ENCODE measurements at regions not wholly inside any gene's neighbourhood (a gene's known extent, or its start where the extent isn't known, plus 50 kb on each side); places are given as distances from the start of the nearest gene placed in this dataset.
"Not testable (repeated sequence)": the region's sequence is repeated elsewhere in the genome, so short reads cannot be mapped to it uniquely, and the experiment has no call there.

GRCh38 chrX:144494074-144494473 lies 610.2 kb downstream of the UBE2NL start:
- intact Hi-C loops (cut with DNase I) = no loop called here
- no peak for DNase-seq (ENCODE audit: low spot score)

GRCh38 chrX:144531877-144532276 lies 648.0 kb downstream of the UBE2NL start:
- DNase-seq (ENCODE audit: low spot score) (no peak), ATAC-seq (no peak)
- intact Hi-C loops (cut with DNase I) = no loop called here

More at GRCh38 chrX:144494074-144494473, 610.2 kb downstream of the UBE2NL start:
- ATAC-seq = no peak

- DNase-seq (ENCODE audit: low spot score) = no peak
- ATAC-seq = no peak
- intact Hi-C loops (cut with DNase I) = no loop called here
These were observed 680.7 kb upstream of the SPANXN1 start for GRCh38 chrX:144566592-144566991.

DNA sequence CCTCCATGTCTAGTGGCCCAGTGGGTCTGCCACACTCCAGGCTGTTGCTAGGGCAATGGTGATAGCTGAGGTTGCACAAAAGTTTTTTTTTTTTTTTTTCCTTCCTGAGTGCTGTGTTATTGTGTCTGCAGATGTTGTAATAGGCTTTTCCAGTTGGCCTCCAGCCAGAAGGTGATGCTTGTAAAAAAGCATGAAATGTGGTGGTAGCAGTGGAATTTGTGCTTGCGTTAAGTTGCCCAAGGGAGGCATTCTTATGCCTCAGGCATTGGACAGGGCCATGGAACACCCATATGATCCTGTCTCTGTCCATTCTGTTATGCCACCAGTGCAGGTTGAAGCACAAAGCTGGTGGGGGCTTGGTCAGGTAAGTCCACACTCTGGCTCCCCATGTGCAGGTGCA lies 660.5 kb upstream of the SPANXN1 start:
- intact Hi-C loops (cut with DNase I) = no loop called here
- DNase-seq (ENCODE audit: low spot score) = no peak
- no peak for ATAC-seq

GRCh38 chrX:144592036-144592435 lies 655.3 kb upstream of the SPANXN1 start:
- ATAC-seq = no peak
- DNase-seq (ENCODE audit: low spot score) = no peak
- intact Hi-C loops (cut with DNase I) = no loop called here

GRCh38 chrX:144601010-144601409 lies 646.3 kb upstream of the SPANXN1 start:
- intact Hi-C loops (cut with DNase I) = no loop called here
- DNase-seq (ENCODE audit: low spot score) (no peak), ATAC-seq (no peak)

GRCh38 chrX:144612076-144612475 lies 635.2 kb upstream of the SPANXN1 start:
- DNase-seq (ENCODE audit: low spot score) (no peak), ATAC-seq (no peak)
- intact Hi-C loops (cut with DNase I) = no loop called here

GRCh38 chrX:144616317-144616716 lies 631.0 kb upstream of the SPANXN1 start:
- DNase-seq (ENCODE audit: low spot score) (no peak), ATAC-seq (no peak)
- intact Hi-C loops (cut with DNase I) = no loop called here

GRCh38 chrX:144627947-144628346 lies 619.4 kb upstream of the SPANXN1 start:
- intact Hi-C loops (cut with DNase I) = no loop called here
- no peak for ATAC-seq
- no peak for DNase-seq (ENCODE audit: low spot score)

DNA sequence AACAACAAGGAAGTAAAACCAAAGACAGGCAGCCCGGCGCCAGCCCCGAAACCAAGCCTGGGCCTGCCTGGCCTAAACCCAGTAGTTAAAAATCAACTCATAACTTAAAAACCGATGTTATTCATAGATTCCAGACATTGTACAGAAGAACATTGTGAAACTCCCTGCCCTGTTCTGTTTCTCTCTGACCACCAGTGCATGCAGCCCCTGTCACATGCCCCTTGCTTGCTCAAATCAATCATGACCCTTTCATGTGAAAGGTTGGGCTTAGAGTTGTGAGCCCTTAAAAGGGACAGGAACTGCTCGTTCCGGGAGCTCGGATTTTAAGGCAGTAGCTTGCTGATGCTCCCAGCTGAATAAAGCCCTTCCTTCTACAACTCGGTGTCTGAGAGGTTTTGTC lies 612.9 kb upstream of the SPANXN1 start:
- intact Hi-C loops (cut with DNase I); ATAC-seq; DNase-seq (ENCODE audit: low spot score): not testable (repeated sequence)

GRCh38 chrX:144637731-144638130 lies 609.6 kb upstream of the SPANXN1 start:
- ATAC-seq (no peak), DNase-seq (ENCODE audit: low spot score) (no peak)
- intact Hi-C loops (cut with DNase I) = no loop called here

- intact Hi-C loops (cut with DNase I) = no loop called here
- DNase-seq (ENCODE audit: low spot score) = no peak
- no peak for ATAC-seq
These were observed 598.5 kb upstream of the SPANXN1 start for GRCh38 chrX:144648788-144649187.

GRCh38 chrX:144681501-144681900 lies 565.8 kb upstream of the SPANXN1 start:
- no peak for ATAC-seq
- no peak for DNase-seq (ENCODE audit: low spot score)
- intact Hi-C loops (cut with DNase I) = no loop called here

DNA sequence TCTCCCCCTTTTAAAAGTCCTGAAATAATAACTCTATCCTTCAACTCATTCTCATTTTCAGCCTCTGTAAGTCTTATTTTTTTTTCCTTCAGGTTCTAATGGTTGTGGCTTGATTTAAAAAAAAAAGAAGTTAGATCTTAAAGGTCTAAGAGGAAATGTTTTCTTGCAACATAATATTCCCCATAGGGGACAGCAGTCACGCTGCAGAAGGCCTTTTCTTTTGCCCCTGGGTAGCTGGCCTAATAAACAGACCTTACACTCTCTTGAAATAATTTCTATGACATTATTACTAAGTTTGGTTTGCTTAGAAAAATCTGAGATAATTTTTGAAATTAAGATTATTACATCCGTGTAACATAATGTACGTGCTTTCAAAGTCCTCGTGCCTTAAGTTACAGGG lies 564.1 kb upstream of the SPANXN1 start:
- ATAC-seq (peak; percentile 78), DNase-seq (ENCODE audit: low spot score) (no peak)
- intact Hi-C loops (cut with DNase I) = no loop called here

DNA sequence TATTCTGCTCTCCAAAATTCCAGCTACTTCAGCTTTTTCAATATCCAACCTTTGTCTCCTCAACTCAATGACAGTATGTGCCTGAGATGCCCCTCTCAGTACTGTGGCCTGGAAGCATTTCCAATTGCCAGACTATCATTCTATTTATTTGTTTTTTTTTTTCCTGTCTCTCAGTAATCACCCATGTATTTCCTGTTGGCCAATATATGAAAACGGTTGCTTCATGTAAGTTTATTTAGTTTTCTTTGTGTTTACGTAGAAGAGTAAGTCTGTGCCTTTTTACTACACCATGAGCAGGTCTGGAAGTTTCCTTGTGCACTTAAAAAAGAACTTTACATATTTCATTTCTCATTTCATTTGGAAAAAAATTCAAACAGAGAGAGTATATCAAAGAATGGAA lies 537.5 kb upstream of the SPANXN1 start:
- ATAC-seq (no peak), DNase-seq (ENCODE audit: low spot score) (no peak)
- intact Hi-C loops (cut with DNase I) = no loop called here

DNA sequence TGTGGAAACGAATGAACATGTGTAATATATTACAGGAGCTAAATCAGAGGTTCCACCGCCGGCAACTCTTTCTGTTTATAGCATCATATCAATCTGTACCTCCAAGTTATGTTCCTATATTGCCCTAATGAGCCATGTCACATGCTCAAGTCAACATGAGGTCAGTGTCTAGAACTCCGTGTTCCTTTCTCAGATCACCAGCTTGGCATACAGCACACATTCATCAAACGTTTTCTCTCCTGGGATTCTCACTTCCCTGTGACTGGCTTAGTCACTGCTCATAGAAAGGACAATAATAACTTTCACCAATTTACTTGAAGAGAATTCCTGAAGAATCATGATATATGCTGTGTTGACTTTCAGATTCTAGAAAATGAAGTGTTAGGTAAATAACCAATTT lies 532.0 kb upstream of the SPANXN1 start:
- DNase-seq (ENCODE audit: low spot score) (no peak), ATAC-seq (no peak)
- intact Hi-C loops (cut with DNase I) = no loop called here

- DNase-seq (ENCODE audit: low spot score) (no peak), ATAC-seq (no peak)
- intact Hi-C loops (cut with DNase I) = no loop called here
These were observed 531.1 kb upstream of the SPANXN1 start for GRCh38 chrX:144716187-144716586.

DNA sequence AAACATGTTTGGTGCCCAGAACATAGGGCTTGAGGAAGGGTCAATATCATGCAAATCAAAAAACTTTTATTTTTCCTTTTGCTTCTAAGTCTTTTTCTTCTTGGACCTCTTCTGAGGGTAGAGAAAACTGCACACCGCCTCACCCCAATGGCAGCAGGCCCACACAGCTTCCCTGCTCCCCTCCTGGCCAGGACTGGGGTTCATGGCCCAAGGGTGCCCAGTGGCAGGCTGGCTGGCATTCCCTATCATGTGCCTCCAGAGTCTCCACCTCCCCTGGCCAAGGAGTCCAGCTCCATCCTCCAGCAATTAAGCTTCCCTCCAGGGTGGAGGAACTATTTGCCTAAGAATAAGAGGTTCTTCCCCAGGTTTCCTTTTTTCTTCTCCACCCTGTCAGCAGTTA lies 529.6 kb upstream of the SPANXN1 start:
- no peak for ATAC-seq
- intact Hi-C loops (cut with DNase I) = no loop called here
- no peak for DNase-seq (ENCODE audit: low spot score)

DNA sequence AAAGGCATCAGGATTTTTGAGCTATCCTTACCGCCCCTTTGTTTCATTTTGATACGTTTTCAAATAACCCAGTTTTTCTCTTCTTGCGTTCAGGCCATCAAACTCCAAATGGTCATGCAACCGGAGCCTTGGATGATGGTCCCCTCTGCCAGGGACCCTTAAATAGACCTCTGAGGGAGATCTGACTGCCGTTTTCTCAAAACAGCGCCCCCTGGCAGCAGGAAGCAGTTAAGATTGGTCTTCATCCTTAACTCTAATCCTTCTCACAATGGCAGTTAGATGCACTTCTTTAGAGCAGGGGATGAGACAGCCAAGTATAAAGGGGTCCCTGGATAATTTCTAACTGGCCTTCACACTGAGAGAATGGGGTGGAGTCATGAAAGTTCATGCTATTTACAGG lies 525.0 kb upstream of the SPANXN1 start:
- intact Hi-C loops (cut with DNase I) = no loop called here
- DNase-seq (ENCODE audit: low spot score) (no peak), ATAC-seq (no peak)

DNA sequence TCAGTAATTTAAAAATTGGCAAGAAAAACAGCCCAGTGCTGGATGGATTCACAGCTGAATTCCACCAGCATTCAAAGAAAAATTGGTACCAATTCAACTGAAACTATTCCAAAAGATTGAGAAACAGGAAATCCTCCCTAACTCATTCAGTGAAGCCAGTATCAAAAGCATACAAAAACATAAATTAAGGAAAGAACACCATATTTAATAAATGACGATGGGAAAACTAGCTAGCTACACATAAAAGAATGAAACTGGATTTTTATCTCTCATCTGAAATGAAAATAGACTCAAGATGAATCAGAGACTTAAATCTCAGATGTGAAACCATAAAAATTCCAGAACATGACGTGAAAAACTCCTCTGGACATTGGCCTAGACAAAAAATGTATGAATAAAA lies 516.8 kb upstream of the SPANXN1 start:
- DNase-seq (ENCODE audit: low spot score) (no peak), ATAC-seq (no peak)
- intact Hi-C loops (cut with DNase I) = no loop called here

- DNase-seq (ENCODE audit: low spot score) = no peak
- ATAC-seq = no peak
- intact Hi-C loops (cut with DNase I) = no loop called here
These were observed 514.7 kb upstream of the SPANXN1 start for GRCh38 chrX:144732588-144732987.

GRCh38 chrX:144738246-144738645 lies 509.1 kb upstream of the SPANXN1 start:
- ATAC-seq (no peak), DNase-seq (ENCODE audit: low spot score) (no peak)
- intact Hi-C loops (cut with DNase I) = no loop called here

Measured in sciatic nerve (tissue), 2 donors.